IMR-90 (cell line): ENCODE measurements at regions not wholly inside any gene's neighbourhood (a gene's known extent, or its start where the extent isn't known, plus 50 kb on each side); places are given as distances from the start of the nearest gene placed in this dataset.

Experiments used
- ATAC-seq: fragments of 200-7000 bp; cut with Tn5 transposase; 2 replicates; pipeline ENCODE4 v1.9.1; 2020; ENCODE audit warnings: low read depth, mild to moderate bottlenecking, moderate library complexity
- BruUV-seq: library from RNA; stranded (reverse); fragments of 400-500 nt; replicated peaks from 2 replicates; lab custom pipeline; 2021; lab: Mats Ljungman, UMichigan
- CTCF ChIA-PET: fragments of 300-600 bp; formaldehyde crosslinking; extraction: SDS; loops from one replicate; lab custom pipeline; 2021; ENCODE audit warnings: antibody characterized with exemption; lab: Yijun Ruan, JAX
- POLR2A ChIA-PET: fragments of 300-600 bp; sonication (Branson Sonifier 250); formaldehyde crosslinking; loops from one replicate; lab custom pipeline; 2022; ENCODE audit warnings: antibody characterized with exemption; ENCODE audit not compliant: unreplicated experiment; lab: Charles Lee
- DNase-seq: peaks from one replicate; pipeline ENCODE4 v3.0.0; 2013
- H2AFZ ChIP-seq: replicated peaks from 2 replicates; pipeline ENCODE3; 2013; ENCODE audit warnings: low read length, mild to moderate bottlenecking; ENCODE audit not compliant: poor library complexity
- H2AK5ac ChIP-seq: 2 replicates; pipeline ENCODE4 v1.6.1; 2013; ENCODE audit warnings: low read depth, low read length, inconsistent platforms
- H2AK9ac ChIP-seq: replicated peaks from 2 replicates; pipeline ENCODE3; 2013; ENCODE audit warnings: mild to moderate bottlenecking, low read depth, low read length, moderate library complexity; ENCODE audit not compliant: poor library complexity
- H2BK120ac ChIP-seq: 2 replicates; pipeline ENCODE4 v1.6.1; 2013; ENCODE audit warnings: low read depth, low read length, inconsistent platforms
- H2BK15ac ChIP-seq: 3 replicates; pipeline ENCODE4 v1.6.1; 2013; ENCODE audit warnings: low read depth, low read length, inconsistent platforms
- H2BK20ac ChIP-seq: 2 replicates; pipeline ENCODE4 v1.6.1; 2013; ENCODE audit warnings: low read depth, mild to moderate bottlenecking, inconsistent platforms, low read length, moderate library complexity
- H2BK5ac ChIP-seq: 2 replicates; pipeline ENCODE4 v1.6.1; 2013; ENCODE audit warnings: mild to moderate bottlenecking, low read depth, low read length, inconsistent platforms; ENCODE audit not compliant: poor library complexity, severe bottlenecking
- H3K14ac ChIP-seq: replicated peaks from 2 replicates; pipeline ENCODE4 v1.6.1; 2013; ENCODE audit warnings: low read depth, low read length, inconsistent platforms
- H3K18ac ChIP-seq: 2 replicates; pipeline ENCODE4 v1.6.1; 2013; ENCODE audit warnings: low read depth, low read length, control low read depth
- H3K23ac ChIP-seq: 2 replicates; pipeline ENCODE4 v1.6.1; 2013; ENCODE audit warnings: low read depth, low read length, inconsistent platforms
- H3K27ac ChIP-seq: 2 replicates; pipeline ENCODE4 v1.5.1; 2013; ENCODE audit warnings: mild to moderate bottlenecking, control low read depth, low read length; ENCODE audit not compliant: insufficient read depth
- H3K27me3 ChIP-seq: 2 replicates; pipeline ENCODE4 v1.6.1; 2013; ENCODE audit warnings: low read length; ENCODE audit not compliant: control insufficient read depth, insufficient read depth
- H3K36me3 ChIP-seq: 2 replicates; pipeline ENCODE4 v1.6.1; 2013; ENCODE audit warnings: low read length, mixed read lengths; ENCODE audit not compliant: control insufficient read depth, insufficient read depth
- H3K4ac ChIP-seq: 2 replicates; pipeline ENCODE4 v1.6.1; 2013; ENCODE audit warnings: low read depth, low read length, inconsistent platforms
- H3K4me1 ChIP-seq: 2 replicates; pipeline ENCODE4 v1.6.1; 2013; ENCODE audit warnings: low read length, mixed read lengths; ENCODE audit not compliant: control insufficient read depth, insufficient read depth
- H3K4me2 ChIP-seq: 2 replicates; pipeline ENCODE4 v1.6.1; 2013; ENCODE audit warnings: low read depth, mild to moderate bottlenecking, control low read depth, low read length, moderate library complexity
- H3K4me3 ChIP-seq: 2 replicates; pipeline ENCODE4 v1.5.1; 2013; ENCODE audit warnings: low read depth, mild to moderate bottlenecking, control low read depth, low read length, moderate library complexity; ENCODE audit not compliant: insufficient read depth
- H3K56ac ChIP-seq: 2 replicates; pipeline ENCODE4 v1.6.1; 2013; ENCODE audit warnings: low read length, inconsistent platforms; ENCODE audit not compliant: insufficient read depth; ENCODE audit errors: extremely low read depth
- H3K79me1 ChIP-seq, 2 experiments: 2 replicates each; pipeline ENCODE4 v1.6.1; 2013; ENCODE audit warnings: low read length in 2 of 2, inconsistent platforms in 1 of 2, low read depth in 1 of 2
- H3K9ac ChIP-seq: 2 replicates; pipeline ENCODE4 v1.6.1; 2013; ENCODE audit warnings: low read depth, low read length, control low read depth
- H3K9me1 ChIP-seq: 2 replicates; pipeline ENCODE4 v1.6.1; 2013; ENCODE audit warnings: low read length, inconsistent platforms; ENCODE audit not compliant: insufficient read depth
- H3K9me3 ChIP-seq: 2 replicates; pipeline ENCODE4 v1.6.1; 2013; ENCODE audit warnings: low read length; ENCODE audit not compliant: control insufficient read depth, insufficient read depth
- H4K20me1 ChIP-seq: 2 replicates; pipeline ENCODE4 v1.6.1; 2013; ENCODE audit warnings: low read length, inconsistent platforms; ENCODE audit not compliant: insufficient read depth
- H4K5ac ChIP-seq: 2 replicates; pipeline ENCODE4 v1.6.1; 2013; ENCODE audit warnings: mild to moderate bottlenecking, low read depth, low read length, control low read depth
- H4K8ac ChIP-seq, 2 experiments: 2 replicates each; pipeline ENCODE4 v1.6.1; 2013; ENCODE audit warnings: low read depth in 2 of 2, low read length in 2 of 2, control low read depth in 1 of 2, inconsistent platforms in 1 of 2
- H4K91ac ChIP-seq: 2 replicates; pipeline ENCODE4 v1.6.1; 2013; ENCODE audit warnings: low read depth, low read length, inconsistent platforms; ENCODE audit not compliant: insufficient read depth
- CEBPB ChIP-seq: IDR thresholded peaks from 2 replicates; pipeline ENCODE4 v1.6.1; 2012; ENCODE audit warnings: low read depth, low read length, improper control_type of control experiment
- CHD1 ChIP-seq: IDR thresholded peaks from 2 replicates; pipeline ENCODE4 v1.6.1; 2012; ENCODE audit warnings: low read depth, low read length, improper control_type of control experiment
- MAZ ChIP-seq: IDR thresholded peaks from 2 replicates; pipeline ENCODE4 v1.6.1; 2012; ENCODE audit warnings: low read depth, mild to moderate bottlenecking, low read length, improper control_type of control experiment, moderate library complexity, borderline replicate concordance
- RAD21 ChIP-seq: IDR thresholded peaks from 2 replicates; pipeline ENCODE4 v1.6.1; 2012; ENCODE audit warnings: low read length, improper control_type of control experiment
- WGBS, 2 experiments: methylation state at CpG; one replicate each; pipeline versions ENCODE4 v1.1.5 to v1.1.7; 2013; ENCODE audit warnings: missing lambda C conversion rate in 2 of 2; ENCODE audit not compliant: insufficient read length in 1 of 2; ENCODE audit errors: extremely low coverage in 2 of 2; 5-methylcytosine and 5-hydroxymethylcytosine counted together
- dilution Hi-C: fragments of 300-500 bp; cut with HindIII; formaldehyde crosslinking; loops from one replicate; pipeline ENCODE4 v1.14.3; 2018; ENCODE audit warnings: low sequenced_read_pairs; ENCODE audit not compliant: unreplicated experiment
- in situ Hi-C: fragments of 300-500 bp; cut with MboI; formaldehyde crosslinking; loops from 3 replicates; pipeline ENCODE4 v1.14.3; 2019; ENCODE audit warnings: low sequenced_read_pairs, inconsistent platforms, mixed read lengths
- intact Hi-C: fragments of 100-400 bp; cut with micrococcal nuclease; formaldehyde crosslinking; loops from 2 replicates; pipeline ENCODE4 v1.10.0; 2022
- TF ChIP-seq, protein P1 (sequence below): fragments of 150-350 bp; IDR thresholded peaks from 2 replicates; pipeline ENCODE4 v1.6.1; 2017; ENCODE audit warnings: mild to moderate bottlenecking, antibody characterized with exemption, low read length, low read depth

DNA sequence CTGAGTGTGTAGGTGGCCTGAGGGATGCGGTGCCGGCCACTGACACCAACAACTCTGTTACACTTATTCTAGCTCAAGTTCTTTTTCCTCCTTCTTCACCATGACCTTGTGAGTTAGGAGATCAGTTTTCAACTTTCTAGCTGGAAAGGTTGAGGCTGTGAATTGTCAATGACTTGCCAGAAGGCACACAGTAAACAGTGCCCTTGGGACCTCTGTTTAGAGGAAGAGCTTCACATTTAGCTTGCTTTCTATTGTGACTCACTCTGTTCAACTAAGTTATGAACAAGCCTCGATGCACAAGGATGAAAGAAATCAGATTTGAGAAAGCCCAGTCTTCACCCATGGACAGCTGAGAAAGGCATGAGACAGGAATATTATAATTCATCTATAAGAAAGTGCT, 455.6 kb downstream of the MAFB start:
- Histone ChIP-seq H2BK5ac (no peak overlapping the region), H2BK20ac (no peak overlapping the region), H3K79me1 (no peaks in the 10 kb centered on the region), H2BK120ac (no peak overlapping the region), H2AK5ac (no peak overlapping the region), H3K4ac (no peak overlapping the region), H3K27ac (no peak overlapping the region), H3K9me1 (no peaks in the 10 kb centered on the region), H3K27me3 (no peaks in the 10 kb centered on the region), H3K18ac (no peak overlapping the region), H3K56ac (no peak overlapping the region), H3K4me2 (no peak overlapping the region), H3K9me3 (no peaks in the 10 kb centered on the region), H3K36me3 (no peaks in the 10 kb centered on the region), H2BK15ac (no peak overlapping the region), H3K9ac (no peak overlapping the region), H3K23ac (no peak overlapping the region), H4K5ac (no peak overlapping the region), H4K91ac (no peak overlapping the region), H4K8ac (no peak overlapping the region), H2AFZ (no peak overlapping the region), H3K4me1 (no peaks in the 10 kb centered on the region), H3K14ac (no peak overlapping the region), H4K20me1 (no peaks in the 10 kb centered on the region), H3K4me3 (no peak overlapping the region), H2AK9ac (no peak overlapping the region)
- ATAC-seq (no peak), DNase-seq (no peak)
- in situ Hi-C loops (no loop called here), dilution Hi-C loops (no loop called here), intact Hi-C loops (no loop called here)
- TF ChIP-seq RAD21, result no peak
- TF ChIP-seq MAZ, result no peak
- TF ChIP-seq, protein P1, sequence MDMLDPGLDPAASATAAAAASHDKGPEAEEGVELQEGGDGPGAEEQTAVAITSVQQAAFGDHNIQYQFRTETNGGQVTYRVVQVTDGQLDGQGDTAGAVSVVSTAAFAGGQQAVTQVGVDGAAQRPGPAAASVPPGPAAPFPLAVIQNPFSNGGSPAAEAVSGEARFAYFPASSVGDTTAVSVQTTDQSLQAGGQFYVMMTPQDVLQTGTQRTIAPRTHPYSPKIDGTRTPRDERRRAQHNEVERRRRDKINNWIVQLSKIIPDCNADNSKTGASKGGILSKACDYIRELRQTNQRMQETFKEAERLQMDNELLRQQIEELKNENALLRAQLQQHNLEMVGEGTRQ, result no peak
- TF ChIP-seq CHD1, result no peak
- TF ChIP-seq CEBPB, result no peak
- WGBS, 2 experiments, result no CpG with 5 or more reads among the region's 3 CpGs
- ChIA-PET POLR2A (no interaction called here), CTCF (no interaction called here)
- no TSS peak for BruUV-seq
